NCI-H446 treated with DMSO at 0.1 percent for 48 hours (cell line): ENCODE measurements at regions not wholly inside any gene's neighbourhood (a gene's known extent, or its start where the extent isn't known, plus 50 kb on each side); places are given as distances from the start of the nearest gene placed in this dataset.

Source experiments
- DNase-seq: peaks from one replicate; lab custom pipeline; 2025; lab: John Stamatoyannopoulos, UW

- no peak for DNase-seq
Observed at GRCh38 chr2:65737452-65738011, 305.1 kb upstream of the SPRED2 start.

GRCh38 chr2:65731476-65731875 is 299.1 kb upstream of the SPRED2 start:
- no peak for DNase-seq

- DNase-seq = no peak
Observed at GRCh38 chr2:65730186-65730585, 297.8 kb upstream of the SPRED2 start.

GRCh38 chr2:65729246-65729645 is 296.8 kb upstream of the SPRED2 start:
- no peak for DNase-seq

GRCh38 chr2:65728477-65729180 is 296.2 kb upstream of the SPRED2 start:
- DNase-seq = no peak

- no peak for DNase-seq
Observed at GRCh38 chr2:65727816-65728215, 295.4 kb upstream of the SPRED2 start.

- DNase-seq = no peak
Observed at GRCh38 chr2:65727381-65727780, 295.0 kb upstream of the SPRED2 start.

- DNase-seq = no peak
Observed at GRCh38 chr2:65724752-65725151, 292.4 kb upstream of the SPRED2 start.

GRCh38 chr2:65724336-65724735 is 291.9 kb upstream of the SPRED2 start:
- no peak for DNase-seq

- peak; percentile 30 for DNase-seq
Observed at GRCh38 chr2:65722028-65722778, 289.8 kb upstream of the SPRED2 start.

GRCh38 chr2:65716698-65717097 is 284.3 kb upstream of the SPRED2 start:
- DNase-seq = no peak

GRCh38 chr2:65715323-65715722 is 282.9 kb upstream of the SPRED2 start:
- no peak for DNase-seq

- no peak for DNase-seq
Observed at GRCh38 chr2:65714866-65715265, 282.5 kb upstream of the SPRED2 start.

- DNase-seq = no peak
Observed at GRCh38 chr2:65711863-65712262, 279.5 kb upstream of the SPRED2 start.

- DNase-seq = no peak
Observed at GRCh38 chr2:65710779-65711295, 278.4 kb upstream of the SPRED2 start.

- no peak for DNase-seq
Observed at GRCh38 chr2:65710356-65710755, 278.0 kb upstream of the SPRED2 start.

GRCh38 chr2:65708086-65708485 is 275.7 kb upstream of the SPRED2 start:
- no peak for DNase-seq

GRCh38 chr2:65706411-65706810 is 274.0 kb upstream of the SPRED2 start:
- no peak for DNase-seq

GRCh38 chr2:65701191-65701590 is 268.8 kb upstream of the SPRED2 start:
- no peak for DNase-seq

GRCh38 chr2:65700720-65701119 is 268.3 kb upstream of the SPRED2 start:
- DNase-seq = no peak

GRCh38 chr2:65700004-65700651 is 267.7 kb upstream of the SPRED2 start:
- no peak for DNase-seq

- no peak for DNase-seq
Observed at GRCh38 chr2:65691816-65692215, 259.4 kb upstream of the SPRED2 start.
